PC-9 (cell line): ENCODE measurements at regions not wholly inside any gene's neighbourhood (a gene's known extent, or its start where the extent isn't known, plus 50 kb on each side); places are given as distances from the start of the nearest gene placed in this dataset.

Experiments
- EZH2 ChIP-seq: fragments of 200-600 bp; sonication (generic); IDR thresholded peaks from 2 replicates; pipeline ENCODE4 v1.8.0; 2017; ENCODE audit warnings: antibody characterized with exemption, low read depth
- TF ChIP-seq, protein P1 (sequence below): fragments of 200-600 bp; sonication (generic); conservative IDR thresholded peaks from 2 replicates; pipeline ENCODE4 v1.6.1; 2017; ENCODE audit warnings: mixed run types, antibody characterized with exemption, mild to moderate bottlenecking, moderate library complexity

DNA sequence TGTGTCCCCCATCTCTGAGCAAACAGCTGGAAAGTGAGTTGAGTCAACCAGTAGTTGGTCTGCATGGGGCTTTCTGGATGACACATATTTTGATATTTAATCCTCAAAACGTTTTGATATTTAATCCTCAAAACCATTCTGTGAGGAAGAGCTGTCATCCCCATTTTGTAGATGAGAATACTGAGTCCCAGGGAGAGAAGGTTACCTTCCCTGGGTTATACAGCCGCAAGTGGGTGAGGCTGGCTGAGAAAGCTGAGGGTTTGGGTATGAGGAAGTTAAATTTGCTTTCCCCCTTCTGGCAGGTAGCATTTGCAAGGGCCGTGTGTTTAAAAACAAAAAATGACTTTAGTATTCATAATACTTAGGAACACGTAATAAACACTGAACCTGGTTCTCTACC lies 447.2 kb downstream of the XYLT1 start:
- TF ChIP-seq, protein P1, sequence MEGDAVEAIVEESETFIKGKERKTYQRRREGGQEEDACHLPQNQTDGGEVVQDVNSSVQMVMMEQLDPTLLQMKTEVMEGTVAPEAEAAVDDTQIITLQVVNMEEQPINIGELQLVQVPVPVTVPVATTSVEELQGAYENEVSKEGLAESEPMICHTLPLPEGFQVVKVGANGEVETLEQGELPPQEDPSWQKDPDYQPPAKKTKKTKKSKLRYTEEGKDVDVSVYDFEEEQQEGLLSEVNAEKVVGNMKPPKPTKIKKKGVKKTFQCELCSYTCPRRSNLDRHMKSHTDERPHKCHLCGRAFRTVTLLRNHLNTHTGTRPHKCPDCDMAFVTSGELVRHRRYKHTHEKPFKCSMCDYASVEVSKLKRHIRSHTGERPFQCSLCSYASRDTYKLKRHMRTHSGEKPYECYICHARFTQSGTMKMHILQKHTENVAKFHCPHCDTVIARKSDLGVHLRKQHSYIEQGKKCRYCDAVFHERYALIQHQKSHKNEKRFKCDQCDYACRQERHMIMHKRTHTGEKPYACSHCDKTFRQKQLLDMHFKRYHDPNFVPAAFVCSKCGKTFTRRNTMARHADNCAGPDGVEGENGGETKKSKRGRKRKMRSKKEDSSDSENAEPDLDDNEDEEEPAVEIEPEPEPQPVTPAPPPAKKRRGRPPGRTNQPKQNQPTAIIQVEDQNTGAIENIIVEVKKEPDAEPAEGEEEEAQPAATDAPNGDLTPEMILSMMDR: no peak
- TF ChIP-seq EZH2: no peak
